Hepatocyte (in vitro differentiated cells): ENCODE measurements at regions not wholly inside any gene's neighbourhood (a gene's known extent, or its start where the extent isn't known, plus 50 kb on each side); places are given as distances from the start of the nearest gene placed in this dataset.

Experiments used
- EZH2 ChIP-seq: fragments of 200-600 bp; sonication (generic); IDR thresholded peaks from 2 replicates; pipeline ENCODE4 v1.6.1; 2016; ENCODE audit warnings: antibody characterized with exemption, mild to moderate bottlenecking, borderline replicate concordance
- EZH2phosphoT487 ChIP-seq: fragments of 200-600 bp; sonication (generic); IDR thresholded peaks from one replicate; pipeline ENCODE4 v1.6.1; 2018; ENCODE audit warnings: antibody characterized with exemption, mild to moderate bottlenecking, low read depth, moderate library complexity; ENCODE audit not compliant: unreplicated experiment, severe bottlenecking
- TF ChIP-seq, protein P1 (sequence below): fragments of 200-600 bp; sonication (generic); IDR thresholded peaks from 2 replicates; pipeline ENCODE4 v1.5.1; 2016; ENCODE audit warnings: antibody characterized with exemption, mild to moderate bottlenecking; ENCODE audit not compliant: poor library complexity

DNA sequence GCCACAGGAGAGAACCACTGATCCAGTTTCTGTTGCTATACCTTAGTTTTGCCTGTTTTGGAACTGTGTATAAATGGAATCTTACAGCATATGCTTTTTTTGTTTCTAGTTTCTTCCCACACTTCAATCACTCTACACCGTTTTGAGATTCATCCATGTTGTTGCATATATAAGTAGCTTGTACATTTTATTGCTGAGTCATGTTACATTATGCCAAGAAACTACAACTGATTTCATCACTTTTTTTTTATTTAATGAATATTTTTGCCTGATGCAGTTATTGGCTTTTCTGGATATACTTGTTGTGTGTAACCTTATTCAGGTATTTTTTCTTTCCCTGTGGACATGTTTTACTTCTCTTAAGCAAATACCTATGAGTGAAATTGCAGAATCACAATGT is 1135.9 kb downstream of the RAPGEF2 start:
- TF ChIP-seq, protein P1, sequence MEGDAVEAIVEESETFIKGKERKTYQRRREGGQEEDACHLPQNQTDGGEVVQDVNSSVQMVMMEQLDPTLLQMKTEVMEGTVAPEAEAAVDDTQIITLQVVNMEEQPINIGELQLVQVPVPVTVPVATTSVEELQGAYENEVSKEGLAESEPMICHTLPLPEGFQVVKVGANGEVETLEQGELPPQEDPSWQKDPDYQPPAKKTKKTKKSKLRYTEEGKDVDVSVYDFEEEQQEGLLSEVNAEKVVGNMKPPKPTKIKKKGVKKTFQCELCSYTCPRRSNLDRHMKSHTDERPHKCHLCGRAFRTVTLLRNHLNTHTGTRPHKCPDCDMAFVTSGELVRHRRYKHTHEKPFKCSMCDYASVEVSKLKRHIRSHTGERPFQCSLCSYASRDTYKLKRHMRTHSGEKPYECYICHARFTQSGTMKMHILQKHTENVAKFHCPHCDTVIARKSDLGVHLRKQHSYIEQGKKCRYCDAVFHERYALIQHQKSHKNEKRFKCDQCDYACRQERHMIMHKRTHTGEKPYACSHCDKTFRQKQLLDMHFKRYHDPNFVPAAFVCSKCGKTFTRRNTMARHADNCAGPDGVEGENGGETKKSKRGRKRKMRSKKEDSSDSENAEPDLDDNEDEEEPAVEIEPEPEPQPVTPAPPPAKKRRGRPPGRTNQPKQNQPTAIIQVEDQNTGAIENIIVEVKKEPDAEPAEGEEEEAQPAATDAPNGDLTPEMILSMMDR, result no peak
- TF ChIP-seq EZH2, result no peak
- TF ChIP-seq EZH2phosphoT487, result no peak
